Activated CD4-positive, CD25-positive, alpha-beta regulatory T cell treated with anti-CD3 and anti-CD28 coated beads, Interleukin-2, amount 50 U/mL, for 16 hours (primary cell): ENCODE measurements at regions not wholly inside any gene's neighbourhood (a gene's known extent, or its start where the extent isn't known, plus 50 kb on each side); places are given as distances from the start of the nearest gene placed in this dataset.
"Not testable (repeated sequence)": the region's sequence is repeated elsewhere in the genome, so short reads cannot be mapped to it uniquely, and the experiment has no call there.

Source experiments
- DNase-seq: peaks from one replicate; pipeline ENCODE4 v3.0.0-alpha.2; 2020; ENCODE audit warnings: low read depth, low spot score

- DNase-seq, result no peak
These were observed 1009.8 kb upstream of the SLIT2 start for GRCh38 chr4:19241895-19242294.

GRCh38 chr4:19239565-19239964 is 1012.1 kb upstream of the SLIT2 start:
- DNase-seq, result no peak

GRCh38 chr4:19236473-19236872 is 1015.2 kb upstream of the SLIT2 start:
- DNase-seq, result no peak

- DNase-seq, result no peak
These were observed 1020.7 kb upstream of the SLIT2 start for GRCh38 chr4:19230906-19231545.

- DNase-seq, result no peak
These were observed 1024.0 kb upstream of the SLIT2 start for GRCh38 chr4:19227701-19228100.

GRCh38 chr4:19224820-19225219 is 1026.9 kb upstream of the SLIT2 start:
- DNase-seq, result no peak

GRCh38 chr4:19216476-19216875 is 1035.2 kb upstream of the SLIT2 start:
- no peak for DNase-seq

GRCh38 chr4:19214591-19215186 is 1037.0 kb upstream of the SLIT2 start:
- DNase-seq, result no peak

GRCh38 chr4:19213388-19213787 is 1038.3 kb upstream of the SLIT2 start:
- DNase-seq, result no peak

GRCh38 chr4:19205853-19206252 is 1045.9 kb upstream of the SLIT2 start:
- DNase-seq, result no peak

- DNase-seq, result not testable (repeated sequence)
These were observed 1053.9 kb upstream of the SLIT2 start for GRCh38 chr4:19197838-19198237.

GRCh38 chr4:19195696-19196095 is 1056.0 kb upstream of the SLIT2 start:
- no peak for DNase-seq

- no peak for DNase-seq
These were observed 1057.0 kb upstream of the SLIT2 start for GRCh38 chr4:19194672-19195071.

GRCh38 chr4:19193274-19193981 is 1058.3 kb upstream of the SLIT2 start:
- DNase-seq, result no peak

- DNase-seq, result no peak
These were observed 1059.6 kb upstream of the SLIT2 start for GRCh38 chr4:19191979-19192650.

- DNase-seq, result no peak
These were observed 1064.0 kb upstream of the SLIT2 start for GRCh38 chr4:19187691-19188090.

GRCh38 chr4:19187096-19187495 is 1064.6 kb upstream of the SLIT2 start:
- DNase-seq, result no peak

GRCh38 chr4:19181631-19182030 is 1070.1 kb upstream of the SLIT2 start:
- DNase-seq, result not testable (repeated sequence)

GRCh38 chr4:19178835-19179234 is 1072.9 kb upstream of the SLIT2 start:
- DNase-seq, result no peak

GRCh38 chr4:19177616-19178015 is 1074.1 kb upstream of the SLIT2 start:
- DNase-seq, result no peak

GRCh38 chr4:19171832-19172231 is 1079.9 kb upstream of the SLIT2 start:
- DNase-seq, result no peak

GRCh38 chr4:19167311-19167710 is 1084.4 kb upstream of the SLIT2 start:
- DNase-seq, result no peak
